ENCODE measurements at regions not wholly inside any gene's neighbourhood (a gene's known extent, or its start where the extent isn't known, plus 50 kb on each side); places are given as distances from the start of the nearest gene placed in this dataset.

DNA sequence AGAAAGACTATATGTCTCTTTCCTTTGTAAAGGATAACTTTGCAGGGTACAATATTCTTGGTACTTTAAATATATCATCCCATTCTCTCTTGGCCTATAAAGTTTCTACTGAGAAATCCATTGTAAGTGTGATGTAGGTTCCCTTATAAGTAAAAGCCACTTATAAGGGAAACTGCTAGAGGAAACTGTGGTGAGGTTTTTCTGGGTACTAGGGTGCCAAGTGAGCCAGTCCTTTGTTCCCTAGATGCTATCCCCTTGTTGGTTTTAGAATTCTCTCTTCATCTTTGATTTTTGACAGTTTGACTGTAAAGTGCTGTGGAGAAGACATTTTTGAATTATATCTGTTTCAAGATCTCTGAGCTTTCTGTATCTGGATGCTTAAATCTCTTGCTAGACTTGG, 108.9 kb upstream of the NEK7 start:
- no peaks in the 10 kb centered on the region for H3K79me2 ChIP-seq (ENCODE audit: insufficient read depth, low read length)
- H3K9ac ChIP-seq (ENCODE audit: low read length), result no peak overlapping the region
- H4K20me1 ChIP-seq (ENCODE audit: insufficient read depth), result no peaks in the 10 kb centered on the region
- TF ChIP-seq, protein P1, sequence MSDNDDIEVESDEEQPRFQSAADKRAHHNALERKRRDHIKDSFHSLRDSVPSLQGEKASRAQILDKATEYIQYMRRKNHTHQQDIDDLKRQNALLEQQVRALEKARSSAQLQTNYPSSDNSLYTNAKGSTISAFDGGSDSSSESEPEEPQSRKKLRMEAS (IDR thresholded peaks at IDR 0.05), result no peak
- TF ChIP-seq EGR1 (IDR thresholded peaks at IDR 0.05; ENCODE audit: low read depth), result no peak
- TF ChIP-seq YY1 (IDR thresholded peaks at IDR 0.05; ENCODE audit: extremely low read depth, insufficient replicate concordance, low read depth, low read length), result no peak
- TF ChIP-seq, protein P2, sequence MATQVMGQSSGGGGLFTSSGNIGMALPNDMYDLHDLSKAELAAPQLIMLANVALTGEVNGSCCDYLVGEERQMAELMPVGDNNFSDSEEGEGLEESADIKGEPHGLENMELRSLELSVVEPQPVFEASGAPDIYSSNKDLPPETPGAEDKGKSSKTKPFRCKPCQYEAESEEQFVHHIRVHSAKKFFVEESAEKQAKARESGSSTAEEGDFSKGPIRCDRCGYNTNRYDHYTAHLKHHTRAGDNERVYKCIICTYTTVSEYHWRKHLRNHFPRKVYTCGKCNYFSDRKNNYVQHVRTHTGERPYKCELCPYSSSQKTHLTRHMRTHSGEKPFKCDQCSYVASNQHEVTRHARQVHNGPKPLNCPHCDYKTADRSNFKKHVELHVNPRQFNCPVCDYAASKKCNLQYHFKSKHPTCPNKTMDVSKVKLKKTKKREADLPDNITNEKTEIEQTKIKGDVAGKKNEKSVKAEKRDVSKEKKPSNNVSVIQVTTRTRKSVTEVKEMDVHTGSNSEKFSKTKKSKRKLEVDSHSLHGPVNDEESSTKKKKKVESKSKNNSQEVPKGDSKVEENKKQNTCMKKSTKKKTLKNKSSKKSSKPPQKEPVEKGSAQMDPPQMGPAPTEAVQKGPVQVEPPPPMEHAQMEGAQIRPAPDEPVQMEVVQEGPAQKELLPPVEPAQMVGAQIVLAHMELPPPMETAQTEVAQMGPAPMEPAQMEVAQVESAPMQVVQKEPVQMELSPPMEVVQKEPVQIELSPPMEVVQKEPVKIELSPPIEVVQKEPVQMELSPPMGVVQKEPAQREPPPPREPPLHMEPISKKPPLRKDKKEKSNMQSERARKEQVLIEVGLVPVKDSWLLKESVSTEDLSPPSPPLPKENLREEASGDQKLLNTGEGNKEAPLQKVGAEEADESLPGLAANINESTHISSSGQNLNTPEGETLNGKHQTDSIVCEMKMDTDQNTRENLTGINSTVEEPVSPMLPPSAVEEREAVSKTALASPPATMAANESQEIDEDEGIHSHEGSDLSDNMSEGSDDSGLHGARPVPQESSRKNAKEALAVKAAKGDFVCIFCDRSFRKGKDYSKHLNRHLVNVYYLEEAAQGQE (IDR thresholded peaks at IDR 0.05; ENCODE audit: low read depth), result no peak
- no peak for TF ChIP-seq RAD21 (IDR thresholded peaks at IDR 0.05; ENCODE audit: low read depth)
- TF ChIP-seq ELF1 (IDR thresholded peaks at IDR 0.05; ENCODE audit: borderline replicate concordance, low read depth), result no peak
- TF ChIP-seq SRF (IDR thresholded peaks at IDR 0.05; ENCODE audit: low read depth), result no peak
- TF ChIP-seq CEBPB (IDR thresholded peaks at IDR 0.05; ENCODE audit: low read depth), result no peak
- no peak for TF ChIP-seq SP1 (IDR thresholded peaks at IDR 0.05; ENCODE audit: low read depth)
- TF ChIP-seq, protein P3, sequence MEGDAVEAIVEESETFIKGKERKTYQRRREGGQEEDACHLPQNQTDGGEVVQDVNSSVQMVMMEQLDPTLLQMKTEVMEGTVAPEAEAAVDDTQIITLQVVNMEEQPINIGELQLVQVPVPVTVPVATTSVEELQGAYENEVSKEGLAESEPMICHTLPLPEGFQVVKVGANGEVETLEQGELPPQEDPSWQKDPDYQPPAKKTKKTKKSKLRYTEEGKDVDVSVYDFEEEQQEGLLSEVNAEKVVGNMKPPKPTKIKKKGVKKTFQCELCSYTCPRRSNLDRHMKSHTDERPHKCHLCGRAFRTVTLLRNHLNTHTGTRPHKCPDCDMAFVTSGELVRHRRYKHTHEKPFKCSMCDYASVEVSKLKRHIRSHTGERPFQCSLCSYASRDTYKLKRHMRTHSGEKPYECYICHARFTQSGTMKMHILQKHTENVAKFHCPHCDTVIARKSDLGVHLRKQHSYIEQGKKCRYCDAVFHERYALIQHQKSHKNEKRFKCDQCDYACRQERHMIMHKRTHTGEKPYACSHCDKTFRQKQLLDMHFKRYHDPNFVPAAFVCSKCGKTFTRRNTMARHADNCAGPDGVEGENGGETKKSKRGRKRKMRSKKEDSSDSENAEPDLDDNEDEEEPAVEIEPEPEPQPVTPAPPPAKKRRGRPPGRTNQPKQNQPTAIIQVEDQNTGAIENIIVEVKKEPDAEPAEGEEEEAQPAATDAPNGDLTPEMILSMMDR (IDR thresholded peaks at IDR 0.05 in 2 of 3, conservative IDR thresholded peaks at IDR 0.05 in 1 of 3; ENCODE audit: borderline replicate concordance in 1 of 3, insufficient read depth in 1 of 3, low read depth in 2 of 3, low read length in 2 of 3), result no peak
- TF ChIP-seq ZNF274 (IDR thresholded peaks at IDR 0.05; ENCODE audit: low read depth, low read length), result no peak
- TF ChIP-seq FOSL1 (IDR thresholded peaks at IDR 0.05; ENCODE audit: low read depth), result no peak
- TF ChIP-seq POLR2AphosphoS5 (IDR thresholded peaks at IDR 0.05; ENCODE audit: low read depth, low read length), result no peak
- no peak for TF ChIP-seq SIN3A (IDR thresholded peaks at IDR 0.05; ENCODE audit: low read depth)
- TF ChIP-seq CBX3 (IDR thresholded peaks at IDR 0.05; ENCODE audit: low read depth), result no peak
- no peaks in the 10 kb centered on the region for H3K9me3 ChIP-seq (ENCODE audit: control insufficient read depth in 1 of 2, insufficient read depth in 1 of 2, low read depth in 1 of 2, low read length in 2 of 2)
- no peak overlapping the region for H3K27ac ChIP-seq (ENCODE audit: low read depth, low read length)
- DNase-seq (ENCODE audit: low read depth, low spot score) (no peak), ATAC-seq (no peak)
- CTCF ChIA-PET, result no interaction called here
- no peaks in the 10 kb centered on the region for H3K27me3 ChIP-seq (ENCODE audit: insufficient read depth, low read length)
- RAD21 ChIA-PET (ENCODE audit: low non-redundant PET in 1 of 2, low total read pairs in 2 of 2, uncharacterized antibody in 2 of 2, unreplicated experiment in 2 of 2), result no interaction called here
- POLR2A ChIA-PET, result no interaction called here
- BruUV-seq (replicated peaks), result no TSS peak
- no peak overlapping the region for H2AFZ ChIP-seq (ENCODE audit: low read depth, low read length, poor library complexity, severe bottlenecking)
- H3K4me1 ChIP-seq (ENCODE audit: control insufficient read depth in 1 of 2, insufficient read depth in 2 of 2, low read length in 2 of 2), result no peaks in the 10 kb centered on the region
- intact Hi-C loops (cut with micrococcal nuclease), result no loop called here
- no peaks in the 10 kb centered on the region for H3K36me3 ChIP-seq (ENCODE audit: control insufficient read depth in 1 of 2, insufficient read depth in 2 of 2, low read length in 2 of 2)
- H3K4me2 ChIP-seq (ENCODE audit: low read length), result no peak overlapping the region
- no peak overlapping the region for H3K4me3 ChIP-seq (replicated peaks in 1 of 2; ENCODE audit: low read depth in 1 of 2, low read length in 2 of 2)
- no peaks in the 10 kb centered on the region for H3K9me2 ChIP-seq (ENCODE audit: insufficient read depth)
